Stimulated activated CD4-positive, alpha-beta T cell treated with anti-CD3 and anti-CD28 coated beads, Interleukin-2, amount 100 ng/mL, for 24 hours (primary cell): ENCODE measurements at regions not wholly inside any gene's neighbourhood (a gene's known extent, or its start where the extent isn't known, plus 50 kb on each side); places are given as distances from the start of the nearest gene placed in this dataset.
"Not testable (repeated sequence)": the region's sequence is repeated elsewhere in the genome, so short reads cannot be mapped to it uniquely, and the experiment has no call there.

ENCODE experiments used
- DNase-seq, 2 donors: peaks; one replicate each; pipeline ENCODE4 v3.0.0-alpha.2; 2020

GRCh38 chr5:115469904-115470516 is 74.6 kb downstream of the FEM1C start:
- no peak for DNase-seq

GRCh38 chr5:115467628-115468027 is 76.9 kb downstream of the FEM1C start:
- DNase-seq: no peak

GRCh38 chr5:115465431-115465830 is 79.1 kb downstream of the FEM1C start:
- DNase-seq: no peak

GRCh38 chr5:115463983-115464382 is 80.6 kb downstream of the FEM1C start:
- no peak for DNase-seq

GRCh38 chr5:115461506-115462290 is 82.9 kb downstream of the FEM1C start:
- peak in 1 of 2 donors; percentile 25 for DNase-seq

GRCh38 chr5:115461093-115461492 is 83.5 kb downstream of the FEM1C start:
- no peak for DNase-seq

GRCh38 chr5:115460472-115460871 is 84.1 kb downstream of the FEM1C start:
- DNase-seq: peak in 1 of 2 donors; percentile 10

- no peak for DNase-seq
Measured at GRCh38 chr5:115459855-115460341, 84.7 kb downstream of the FEM1C start.

GRCh38 chr5:115458416-115458815 is 86.2 kb downstream of the FEM1C start:
- DNase-seq: no peak

- DNase-seq: no peak
Measured at GRCh38 chr5:115458003-115458409, 86.6 kb downstream of the FEM1C start.

- DNase-seq: no peak
Measured at GRCh38 chr5:115457571-115457970, 87.0 kb downstream of the FEM1C start.

GRCh38 chr5:115456539-115457040 is 88.0 kb downstream of the FEM1C start:
- DNase-seq: no peak

- DNase-seq: no peak
Measured at GRCh38 chr5:115456056-115456455, 88.5 kb downstream of the FEM1C start.

GRCh38 chr5:115455301-115455707 is 89.3 kb downstream of the FEM1C start:
- no peak for DNase-seq

GRCh38 chr5:115453391-115454095 is 91.0 kb downstream of the FEM1C start:
- DNase-seq: no peak

GRCh38 chr5:115452536-115453235 is 91.9 kb downstream of the FEM1C start:
- DNase-seq: no peak

- no peak for DNase-seq
Measured at GRCh38 chr5:115452083-115452482, 92.5 kb downstream of the FEM1C start.

GRCh38 chr5:115450741-115451140 is 93.8 kb downstream of the FEM1C start:
- no peak for DNase-seq

GRCh38 chr5:115448630-115449029 is 95.9 kb downstream of the FEM1C start:
- DNase-seq: not testable (repeated sequence)

GRCh38 chr5:115440782-115441451 is 103.7 kb downstream of the FEM1C start:
- no peak for DNase-seq

- no peak for DNase-seq
Measured at GRCh38 chr5:115439639-115440038, 104.9 kb downstream of the FEM1C start.

GRCh38 chr5:115439042-115439441 is 105.5 kb downstream of the FEM1C start:
- no peak for DNase-seq
